H1 (cell line): ENCODE measurements at regions not wholly inside any gene's neighbourhood (a gene's known extent, or its start where the extent isn't known, plus 50 kb on each side); places are given as distances from the start of the nearest gene placed in this dataset.

Experiments
- CTCF ChIA-PET: fragments of 300-600 bp; sonication (Branson Sonifier 250); formaldehyde crosslinking; loops from one replicate; lab custom pipeline; 2021; ENCODE audit not compliant: partially characterized antibody; lab: Charles Lee
- POLR2A ChIA-PET: fragments of 300-600 bp; sonication (Branson Sonifier 250); formaldehyde crosslinking; loops from one replicate; lab custom pipeline; 2021; ENCODE audit warnings: inconsistent platforms; ENCODE audit not compliant: partially characterized antibody; lab: Charles Lee
- DNase-seq, 2 experiments: peaks; one replicate each; pipeline versions ENCODE4 v3.0.0 to v3.0.0-alpha.2; 2010 to 2022; ENCODE audit warnings: low spot score in 2 of 2, low read depth in 1 of 2, mixed read lengths in 1 of 2
- FAIRE-seq: peaks from 2 replicates; lab custom pipeline; 2011; peaks lifted over from hg19 to GRCh38; lab: Jason Lieb, UNC
- H2AFZ ChIP-seq: 2 replicates; pipeline ENCODE4 v1.8.1; 2012; ENCODE audit warnings: low read length, inconsistent platforms
- H2AK5ac ChIP-seq: 2 replicates; pipeline ENCODE4 v1.6.1; 2013; ENCODE audit warnings: low read depth, low read length
- H2BK120ac ChIP-seq: replicated peaks from 2 replicates; pipeline ENCODE3; 2013; ENCODE audit warnings: low read depth, low read length, inconsistent platforms
- H2BK12ac ChIP-seq: 2 replicates; pipeline ENCODE4 v1.6.1; 2013; ENCODE audit warnings: low read depth, low read length
- H2BK15ac ChIP-seq: 2 replicates; pipeline ENCODE4 v1.6.1; 2013; ENCODE audit warnings: low read length
- H2BK20ac ChIP-seq: 2 replicates; pipeline ENCODE4 v1.6.1; 2013; ENCODE audit warnings: low read length
- H2BK5ac ChIP-seq: 2 replicates; pipeline ENCODE4 v1.6.1; 2013; ENCODE audit warnings: low read depth, low read length
- H3K14ac ChIP-seq: 2 replicates; pipeline ENCODE4 v1.6.1; 2013; ENCODE audit warnings: inconsistent platforms; ENCODE audit not compliant: insufficient read length
- H3K18ac ChIP-seq: 2 replicates; pipeline ENCODE4 v1.6.1; 2013; ENCODE audit warnings: low read length; ENCODE audit errors: extremely low read depth
- H3K23ac ChIP-seq: 2 replicates; pipeline ENCODE4 v1.6.1; 2013; ENCODE audit warnings: inconsistent platforms; ENCODE audit not compliant: insufficient read length
- H3K23me2 ChIP-seq: 2 replicates; pipeline ENCODE4 v1.6.1; 2013; ENCODE audit warnings: low read depth, low read length
- H3K27ac ChIP-seq: 2 replicates; pipeline ENCODE4 v1.6.1; 2011; ENCODE audit warnings: low read depth, low read length, inconsistent platforms
- H3K27me3 ChIP-seq, 4 experiments: replicated peaks in 1 of 4; 1 replicate in 1 of 4; 2 replicates in 3 of 4; pipeline versions ENCODE4 v1.6.1 to v1.8.1; 2011 to 2013; ENCODE audit warnings: low read length in 3 of 4, mild to moderate bottlenecking in 3 of 4, inconsistent platforms in 2 of 4, mixed read lengths in 2 of 4, moderate library complexity in 1 of 4; ENCODE audit not compliant: control insufficient read depth in 3 of 4, insufficient read depth in 3 of 4; ENCODE audit errors: extremely low read depth in 1 of 4
- H3K36me3 ChIP-seq, 4 experiments: 2 replicates each; pipeline versions ENCODE4 v1.6.1 to v1.8.1; 2011 to 2013; ENCODE audit warnings: mild to moderate bottlenecking in 4 of 4, low read length in 3 of 4, moderate library complexity in 2 of 4, control low read depth in 1 of 4, inconsistent platforms in 1 of 4; ENCODE audit not compliant: insufficient read depth in 4 of 4, control insufficient read depth in 2 of 4
- H3K4ac ChIP-seq: replicated peaks from 2 replicates; pipeline ENCODE3; 2013; ENCODE audit warnings: low read length, low read depth, mixed read lengths, inconsistent platforms; ENCODE audit not compliant: insufficient read length
- H3K4me1 ChIP-seq, 4 experiments: replicated peaks in 1 of 4; 1 replicate in 1 of 4; 2 replicates in 3 of 4; pipeline versions ENCODE4 v1.6.1 to v1.8.1; 2011 to 2013; ENCODE audit warnings: low read length in 3 of 4, inconsistent platforms in 2 of 4, mixed read lengths in 1 of 4; ENCODE audit not compliant: insufficient read depth in 4 of 4, control insufficient read depth in 3 of 4
- H3K4me2 ChIP-seq, 2 experiments: 2 replicates each; pipeline versions ENCODE4 v1.6.1 to v1.8.1; 2011 to 2013; ENCODE audit warnings: low read depth in 2 of 2, low read length in 2 of 2, control low read depth in 1 of 2, inconsistent platforms in 1 of 2, mild to moderate bottlenecking in 1 of 2; ENCODE audit not compliant: insufficient read depth in 1 of 2
- H3K4me3 ChIP-seq, 4 experiments: fragments of 200-600, 300-600 bp in 1 of 4; sonication (generic), shearing (Covaris generic), sonication (Bioruptor Twin) in 1 of 4; 2 replicates each; pipeline versions ENCODE4 v1.5.1 to v1.8.1; 2011 to 2016; ENCODE audit warnings: low read length in 4 of 4, low read depth in 3 of 4, control low read depth in 2 of 4, inconsistent platforms in 2 of 4, mild to moderate bottlenecking in 2 of 4, mixed read lengths in 1 of 4, moderate library complexity in 1 of 4; ENCODE audit not compliant: insufficient read depth in 2 of 4; ENCODE audit errors: extremely low read depth in 1 of 4
- H3K56ac ChIP-seq: replicated peaks from 2 replicates; pipeline ENCODE3; 2013; ENCODE audit warnings: low read depth, mild to moderate bottlenecking, mixed read lengths, low read length, inconsistent platforms; ENCODE audit not compliant: insufficient read length
- H3K79me1 ChIP-seq: 2 replicates; pipeline ENCODE4 v1.6.1; 2013; ENCODE audit warnings: low read depth, low read length, control low read depth
- H3K79me2 ChIP-seq, 2 experiments: 2 replicates each; pipeline versions ENCODE4 v1.6.1 to v1.8.1; 2012 to 2013; ENCODE audit warnings: low read length in 2 of 2, mild to moderate bottlenecking in 2 of 2, inconsistent platforms in 1 of 2; ENCODE audit not compliant: insufficient read depth in 2 of 2, control insufficient read depth in 1 of 2
- H3K9ac ChIP-seq, 4 experiments: replicated peaks in 1 of 4; 1 replicate in 1 of 4; 2 replicates in 3 of 4; pipeline versions ENCODE4 v1.6.1 to v1.8.1; 2011 to 2013; ENCODE audit warnings: low read depth in 3 of 4, low read length in 3 of 4, control low read depth in 2 of 4, mild to moderate bottlenecking in 2 of 4, moderate library complexity in 2 of 4, inconsistent platforms in 1 of 4; ENCODE audit errors: extremely low read depth in 1 of 4
- H3K9me3 ChIP-seq, 2 experiments: 2 replicates each; pipeline versions ENCODE4 v1.6.1 to v1.8.1; 2012 to 2013; ENCODE audit warnings: mild to moderate bottlenecking in 2 of 2, moderate library complexity in 2 of 2, control low read depth in 1 of 2, inconsistent platforms in 1 of 2, low read depth in 1 of 2, low read length in 1 of 2, mixed read lengths in 1 of 2; ENCODE audit not compliant: insufficient read depth in 2 of 2
- H4K20me1 ChIP-seq, 2 experiments: replicated peaks in 1 of 2; 2 replicates each; pipeline versions ENCODE3 to v1.8.1; 2011 to 2013; ENCODE audit warnings: inconsistent platforms in 2 of 2, low read length in 2 of 2, mild to moderate bottlenecking in 1 of 2; ENCODE audit not compliant: insufficient read depth in 2 of 2, control insufficient read depth in 1 of 2
- H4K5ac ChIP-seq: 2 replicates; pipeline ENCODE4 v1.6.1; 2013; ENCODE audit warnings: low read length, low read depth, mixed read lengths, inconsistent platforms; ENCODE audit not compliant: insufficient read length
- H4K8ac ChIP-seq: 2 replicates; pipeline ENCODE4 v1.8.0; 2013; ENCODE audit warnings: mild to moderate bottlenecking, moderate library complexity, low read length, inconsistent platforms; ENCODE audit not compliant: insufficient read depth; ENCODE audit errors: extremely low read depth
- H4K91ac ChIP-seq: replicated peaks from 2 replicates; pipeline ENCODE3; 2013; ENCODE audit warnings: low read length, mixed read lengths, inconsistent platforms; ENCODE audit not compliant: insufficient read length
- FOSL1 ChIP-seq: IDR thresholded peaks from 2 replicates; pipeline ENCODE4 v1.6.1; 2011; ENCODE audit warnings: mild to moderate bottlenecking, low read depth, low read length, moderate library complexity; ENCODE audit not compliant: insufficient read depth
- HDAC6 ChIP-seq: IDR thresholded peaks from one replicate; pipeline ENCODE4 v1.7.1; 2012; ENCODE audit warnings: low read depth, mild to moderate bottlenecking, inconsistent platforms, low read length, moderate library complexity
- KDM1A ChIP-seq: fragments of 200-600, 300-600 bp; sonication (generic); IDR thresholded peaks from 2 replicates; pipeline ENCODE4 v1.7.1; 2016; ENCODE audit warnings: mild to moderate bottlenecking, low read length, borderline replicate concordance
- KDM4A ChIP-seq: IDR thresholded peaks from one replicate; pipeline ENCODE4 v1.7.1; 2012; ENCODE audit warnings: low read depth, mild to moderate bottlenecking, moderate library complexity, low read length, inconsistent platforms; ENCODE audit not compliant: severe bottlenecking
- RAD21 ChIP-seq, 2 experiments: IDR thresholded peaks in 1 of 2; conservative IDR thresholded peaks in 1 of 2; 2 replicates each; pipeline ENCODE4 v1.6.1; 2011; ENCODE audit warnings: low read depth in 2 of 2, low read length in 2 of 2, improper control_type of control experiment in 1 of 2, inconsistent platforms in 1 of 2, mild to moderate bottlenecking in 1 of 2, moderate library complexity in 1 of 2
- YY1 ChIP-seq: IDR thresholded peaks from 2 replicates; pipeline ENCODE4 v1.6.1; 2011; ENCODE audit warnings: low read depth, mild to moderate bottlenecking, low read length
- WGBS, 2 experiments: shearing (Covaris generic) in 1 of 2; methylation state at CpG; one replicate each; pipeline versions ENCODE4 v1.1.6 to v1.1.7; 2013 to 2015; ENCODE audit warnings: low lambda C conversion rate in 2 of 2, mixed read lengths in 2 of 2, inconsistent platforms in 1 of 2, low coverage in 1 of 2, missing lambda C conversion rate in 1 of 2; ENCODE audit not compliant: insufficient replicate concordance in 2 of 2, insufficient coverage in 1 of 2, insufficient read length in 1 of 2; ENCODE audit errors: extremely low coverage in 1 of 2, missing lambda C conversion rate in 1 of 2; 5-methylcytosine and 5-hydroxymethylcytosine counted together

- no peak overlapping the region for H4K5ac ChIP-seq
- no peak overlapping the region for H4K8ac ChIP-seq
- DNase-seq, result no peak
- no peak overlapping the region for H3K9ac ChIP-seq
- POLR2A ChIA-PET, result no interaction called here
- no peaks in the 10 kb centered on the region for H3K27me3 ChIP-seq
- no peaks in the 10 kb centered on the region for H3K9me3 ChIP-seq
- H3K27ac ChIP-seq, result no peak overlapping the region
- H2AFZ ChIP-seq, result no peak overlapping the region
- no peaks in the 10 kb centered on the region for H3K79me1 ChIP-seq
- H4K91ac ChIP-seq, result no peak overlapping the region
- TF ChIP-seq HDAC6 (no peak), KDM4A (no peak), FOSL1 (no peak), KDM1A (no peak), RAD21 (IDR thresholded peaks at IDR 0.05 in 1 of 2, conservative IDR thresholded peaks at IDR 0.05 in 1 of 2; ENCODE audit: low read depth in 2 of 2, low read length in 2 of 2) (no peak), YY1 (no peak)
- TF ChIP-seq, all 59 proteins: peak for 0
- no peaks in the 10 kb centered on the region for H3K36me3 ChIP-seq
- no peak overlapping the region for H2BK20ac ChIP-seq
- H3K4ac ChIP-seq, result no peak overlapping the region
- no peak for FAIRE-seq
- H3K4me3 ChIP-seq, result no peak overlapping the region
- H3K18ac ChIP-seq, result no peak overlapping the region
- H4K20me1 ChIP-seq, result no peaks in the 10 kb centered on the region
- H3K14ac ChIP-seq, result no peak overlapping the region
- H2BK5ac ChIP-seq, result no peak overlapping the region
- 87% methylated on average over 3 of the region's 3 CpGs; no CpG with 5 or more reads in 1 of the 2 experiments for WGBS, 2 experiments
- no peak overlapping the region for H2BK12ac ChIP-seq
- H3K23ac ChIP-seq, result no peak overlapping the region
- H3K56ac ChIP-seq, result no peak overlapping the region
- no peaks in the 10 kb centered on the region for H3K23me2 ChIP-seq
- no peak overlapping the region for H2AK5ac ChIP-seq
- peaks cover 0 to 5% (median 0%) of the 10 kb centered on the region in 4 experiments; a peak in 2 of 7 replicates for H3K4me1 ChIP-seq
- CTCF ChIA-PET, result no interaction called here
- no peak overlapping the region for H3K4me2 ChIP-seq
- H2BK120ac ChIP-seq, result no peak overlapping the region
- no peak overlapping the region for H2BK15ac ChIP-seq
- H3K79me2 ChIP-seq, result no peaks in the 10 kb centered on the region
Measured at GRCh38 chr18:10371165-10371564, 83.3 kb upstream of the APCDD1 start.
